Mesenchymal stem cell (in vitro differentiated cells and primary cell): ENCODE measurements at regions not wholly inside any gene's neighbourhood (a gene's known extent, or its start where the extent isn't known, plus 50 kb on each side); places are given as distances from the start of the nearest gene placed in this dataset.
A peak's percentile ranks its signal among the peaks of the same experiment; 100 is the strongest.

Experiments used
- DNase-seq: peaks from one replicate; pipeline ENCODE4 v3.0.0-alpha.2; 2013
- H2AFZ ChIP-seq: one replicate; pipeline ENCODE4 v1.6.1; 2013; ENCODE audit warnings: low read depth, mild to moderate bottlenecking, control low read depth, inconsistent platforms, low read length, moderate library complexity
- H2AK5ac ChIP-seq: 2 replicates; pipeline ENCODE4 v1.6.1; 2013; ENCODE audit warnings: low read length, moderate library complexity, mild to moderate bottlenecking, inconsistent platforms; ENCODE audit not compliant: severe bottlenecking
- H2BK120ac ChIP-seq: one replicate; pipeline ENCODE4 v1.6.1; 2013; ENCODE audit warnings: low read depth, mild to moderate bottlenecking, inconsistent platforms, low read length, moderate library complexity
- H2BK12ac ChIP-seq, 2 experiments: one replicate each; pipeline ENCODE4 v1.6.1; 2013; ENCODE audit warnings: inconsistent platforms in 2 of 2, low read length in 2 of 2, mild to moderate bottlenecking in 2 of 2, moderate library complexity in 2 of 2, control low read depth in 1 of 2
- H2BK15ac ChIP-seq: one replicate; pipeline ENCODE4 v1.6.1; 2013; ENCODE audit warnings: mild to moderate bottlenecking, low read depth, inconsistent platforms; ENCODE audit not compliant: poor library complexity, severe bottlenecking
- H2BK5ac ChIP-seq: 2 replicates; pipeline ENCODE4 v1.6.1; 2013; ENCODE audit warnings: low read depth, mild to moderate bottlenecking, low read length, control low read depth, inconsistent platforms; ENCODE audit not compliant: poor library complexity, severe bottlenecking
- H3K14ac ChIP-seq, 2 experiments: one replicate each; pipeline ENCODE4 v1.6.1; 2013; ENCODE audit warnings: inconsistent platforms in 2 of 2, low read length in 2 of 2, control low read depth in 1 of 2, mild to moderate bottlenecking in 1 of 2, moderate library complexity in 1 of 2
- H3K18ac ChIP-seq, 2 experiments: one replicate each; pipeline ENCODE4 v1.6.1; 2013; ENCODE audit warnings: inconsistent platforms in 2 of 2, low read length in 2 of 2, control low read depth in 1 of 2, low read depth in 1 of 2, mild to moderate bottlenecking in 1 of 2
- H3K23ac ChIP-seq, 2 experiments: one replicate each; pipeline ENCODE4 v1.6.1; 2013; ENCODE audit warnings: inconsistent platforms in 2 of 2, low read length in 2 of 2, mild to moderate bottlenecking in 2 of 2, moderate library complexity in 2 of 2, control low read depth in 1 of 2
- H3K27ac ChIP-seq: 2 replicates; pipeline ENCODE4 v1.5.1; 2013; ENCODE audit warnings: mild to moderate bottlenecking, moderate library complexity, low read length, control low read depth, inconsistent platforms; ENCODE audit not compliant: poor library complexity, severe bottlenecking
- H3K27me3 ChIP-seq, 2 experiments: 2 replicates each; pipeline versions ENCODE4 v1.6.1 to v1.7.0; 2013; ENCODE audit warnings: low read length in 2 of 2, mild to moderate bottlenecking in 2 of 2, moderate library complexity in 2 of 2, control low read depth in 1 of 2, inconsistent platforms in 1 of 2; ENCODE audit not compliant: control insufficient read depth in 1 of 2, insufficient read depth in 1 of 2
- H3K36me3 ChIP-seq, 2 experiments: 2 replicates each; pipeline versions ENCODE4 v1.6.1 to v1.7.0; 2013; ENCODE audit warnings: low read length in 2 of 2, control low read depth in 1 of 2, inconsistent platforms in 1 of 2, low read depth in 1 of 2, mild to moderate bottlenecking in 1 of 2; ENCODE audit not compliant: insufficient read depth in 2 of 2, control insufficient read depth in 1 of 2
- H3K4ac ChIP-seq, 2 experiments: one replicate each; pipeline ENCODE4 v1.6.1; 2013; ENCODE audit warnings: inconsistent platforms in 2 of 2, low read length in 2 of 2, mild to moderate bottlenecking in 2 of 2, moderate library complexity in 2 of 2, control low read depth in 1 of 2, low read depth in 1 of 2
- H3K4me1 ChIP-seq: 2 replicates; pipeline ENCODE4 v1.6.1; 2013; ENCODE audit warnings: low read depth, low read length, control low read depth; ENCODE audit not compliant: control insufficient read depth, insufficient read depth
- H3K4me2 ChIP-seq: 2 replicates; pipeline ENCODE4 v1.6.1; 2013; ENCODE audit warnings: low read length, mild to moderate bottlenecking, inconsistent platforms; ENCODE audit not compliant: poor library complexity, severe bottlenecking
- H3K4me3 ChIP-seq, 2 experiments: 2 replicates each; pipeline versions ENCODE4 v1.5.1 to v1.7.0; 2013; ENCODE audit warnings: low read length in 2 of 2, mild to moderate bottlenecking in 2 of 2, control low read depth in 1 of 2, low read depth in 1 of 2; ENCODE audit not compliant: insufficient read depth in 1 of 2
- H3K79me1 ChIP-seq: replicated peaks from 2 replicates; pipeline ENCODE4 v1.6.1; 2013; ENCODE audit warnings: mild to moderate bottlenecking, control low read depth, low read length, inconsistent platforms; ENCODE audit not compliant: poor library complexity, severe bottlenecking
- H3K9ac ChIP-seq: 2 replicates; pipeline ENCODE4 v1.7.0; 2013; ENCODE audit warnings: mild to moderate bottlenecking, low read length, moderate library complexity
- H3K9me3 ChIP-seq: 2 replicates; pipeline ENCODE4 v1.7.0; 2013; ENCODE audit warnings: mild to moderate bottlenecking, low read length; ENCODE audit not compliant: control insufficient read depth
- H4K8ac ChIP-seq: one replicate; pipeline ENCODE4 v1.6.1; 2013; ENCODE audit warnings: inconsistent platforms, mild to moderate bottlenecking, low read length, moderate library complexity
- H4K91ac ChIP-seq: one replicate; pipeline ENCODE4 v1.6.1; 2013; ENCODE audit warnings: mild to moderate bottlenecking, low read length, inconsistent platforms
- WGBS: methylation state at CpG from one replicate; pipeline ENCODE4 v1.1.7; 2013; ENCODE audit warnings: mixed read lengths; 5-methylcytosine and 5-hydroxymethylcytosine counted together

GRCh38 chr9:88680041-88680440 lies 145.1 kb downstream of the NXNL2 start:
- DNase-seq: no peak
- peak overlapping the region; percentile 26 to 31 for H3K18ac ChIP-seq
- H3K4me3 ChIP-seq: peak overlapping the region in 1 of 2 experiments; percentile 64
- peak overlapping the region in 1 of 2 experiments; percentile 88 for H3K14ac ChIP-seq
- H3K23ac ChIP-seq: no peak overlapping the region
- peak overlapping the region; percentile 82 for H3K9ac ChIP-seq
- H2BK120ac ChIP-seq: peak overlapping the region; percentile 22
- no peaks in the 10 kb centered on the region for H3K79me1 ChIP-seq
- H3K27ac ChIP-seq: no peak overlapping the region
- peak overlapping the region; percentile 10 to 19 for H3K4ac ChIP-seq
- 92% methylated on average over 5 of the region's 5 CpGs for WGBS
- H2AK5ac ChIP-seq: no peak overlapping the region
- peak overlapping the region; percentile 91 to 94 for H2BK12ac ChIP-seq
- peak overlapping the region; percentile 64 for H4K91ac ChIP-seq
- no peak overlapping the region for H2BK5ac ChIP-seq
- H4K8ac ChIP-seq: peak overlapping the region; percentile 66
- peaks cover 2% of the 10 kb centered on the region for H3K4me1 ChIP-seq
- H3K9me3 ChIP-seq: no peaks in the 10 kb centered on the region
- H2BK15ac ChIP-seq: peak overlapping the region; percentile 98
- H3K27me3 ChIP-seq: no peaks in the 10 kb centered on the region
- no peaks in the 10 kb centered on the region for H3K36me3 ChIP-seq
- peak overlapping the region; percentile 31 for H2AFZ ChIP-seq
- no peak overlapping the region for H3K4me2 ChIP-seq

- no peak overlapping the region for H2AFZ ChIP-seq
- no peaks in the 10 kb centered on the region for H3K36me3 ChIP-seq
- no peak overlapping the region for H2AK5ac ChIP-seq
- H3K4me1 ChIP-seq: peaks cover 2% of the 10 kb centered on the region
- H4K91ac ChIP-seq: peak overlapping the region; percentile 64
- H3K27me3 ChIP-seq: no peaks in the 10 kb centered on the region
- H3K18ac ChIP-seq: peak overlapping the region; percentile 26 to 31
- peak overlapping the region; percentile 82 for H3K9ac ChIP-seq
- peak overlapping the region; percentile 91 to 94 for H2BK12ac ChIP-seq
- no peak overlapping the region for H3K27ac ChIP-seq
- peak overlapping the region in 1 of 2 experiments; percentile 64 for H3K4me3 ChIP-seq
- H3K4ac ChIP-seq: peak overlapping the region; percentile 10 to 19
- no peak overlapping the region for H3K23ac ChIP-seq
- H2BK15ac ChIP-seq: peak overlapping the region; percentile 98
- no peak overlapping the region for H2BK120ac ChIP-seq
- peak overlapping the region in 1 of 2 experiments; percentile 88 for H3K14ac ChIP-seq
- DNase-seq: no peak
- no peaks in the 10 kb centered on the region for H3K9me3 ChIP-seq
- no peak overlapping the region for H2BK5ac ChIP-seq
- peak overlapping the region; percentile 66 for H4K8ac ChIP-seq
- no peaks in the 10 kb centered on the region for H3K79me1 ChIP-seq
- no peak overlapping the region for H3K4me2 ChIP-seq
- 89% methylated on average over 6 of the region's 8 CpGs for WGBS
Measured at GRCh38 chr9:88680505-88681160, 145.7 kb downstream of the NXNL2 start.

- H3K9ac ChIP-seq: no peak overlapping the region
- no peaks in the 10 kb centered on the region for H3K79me1 ChIP-seq
- peak overlapping the region; percentile 79 for H2BK12ac ChIP-seq
- no peaks in the 10 kb centered on the region for H3K9me3 ChIP-seq
- H3K14ac ChIP-seq: no peak overlapping the region
- H3K4me1 ChIP-seq: peaks cover 2% of the 10 kb centered on the region
- H3K23ac ChIP-seq: no peak overlapping the region
- H4K8ac ChIP-seq: peak overlapping the region; percentile 43
- H3K18ac ChIP-seq: peak overlapping the region; percentile 65 to 67
- no peak overlapping the region for H3K4me3 ChIP-seq
- no peak overlapping the region for H3K27ac ChIP-seq
- H3K27me3 ChIP-seq: no peaks in the 10 kb centered on the region
- no peak overlapping the region for H2BK15ac ChIP-seq
- no peak overlapping the region for H3K4me2 ChIP-seq
- no peak overlapping the region for H2AFZ ChIP-seq
- H2BK120ac ChIP-seq: no peak overlapping the region
- H2BK5ac ChIP-seq: no peak overlapping the region
- H4K91ac ChIP-seq: peak overlapping the region; percentile 72
- H3K36me3 ChIP-seq: no peaks in the 10 kb centered on the region
- peak overlapping the region; percentile 3 to 57 for H3K4ac ChIP-seq
- H2AK5ac ChIP-seq: no peak overlapping the region
- WGBS: 81% methylated on average over 8 of the region's 8 CpGs
- no peak for DNase-seq
Measured at GRCh38 chr9:88681434-88681833, 146.5 kb downstream of the NXNL2 start.

DNA sequence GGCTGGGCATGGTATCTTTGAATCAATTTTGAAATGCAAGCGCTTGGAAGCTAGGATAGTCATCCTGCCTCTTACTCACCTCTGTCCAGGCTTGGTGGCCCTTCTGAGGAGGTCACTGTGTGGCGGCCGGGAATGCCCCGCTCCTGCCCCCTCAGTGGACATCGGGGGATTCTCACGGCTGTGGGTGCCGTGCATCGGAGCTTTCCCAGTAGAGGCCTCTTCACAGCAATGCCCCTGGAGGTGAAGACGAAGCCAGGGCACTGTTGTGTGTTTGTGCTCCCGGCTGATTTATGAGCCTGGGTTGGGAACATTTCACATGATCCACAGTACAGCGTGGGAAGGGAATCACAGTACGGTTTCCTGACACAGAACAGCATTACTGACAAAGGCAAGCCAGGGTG lies 147.5 kb downstream of the NXNL2 start:
- H3K36me3 ChIP-seq: no peaks in the 10 kb centered on the region
- no peak overlapping the region for H2BK15ac ChIP-seq
- H3K18ac ChIP-seq: peak overlapping the region; percentile 87 to 97
- H3K4me1 ChIP-seq: peaks cover 2% of the 10 kb centered on the region
- no peak overlapping the region for H2AK5ac ChIP-seq
- peak overlapping the region; percentile 80 for H4K91ac ChIP-seq
- peak overlapping the region; percentile 57 to 73 for H3K4ac ChIP-seq
- 23% methylated on average over 12 of the region's 12 CpGs for WGBS
- H3K4me2 ChIP-seq: no peak overlapping the region
- peak; percentile 94 for DNase-seq
- no peaks in the 10 kb centered on the region for H3K27me3 ChIP-seq
- H2BK12ac ChIP-seq: peak overlapping the region; percentile 38 to 98
- no peak overlapping the region for H3K9ac ChIP-seq
- no peak overlapping the region for H2BK5ac ChIP-seq
- peak overlapping the region; percentile 62 for H2AFZ ChIP-seq
- H3K27ac ChIP-seq: no peak overlapping the region
- no peaks in the 10 kb centered on the region for H3K79me1 ChIP-seq
- peak overlapping the region in 1 of 2 experiments; percentile 87 for H3K14ac ChIP-seq
- H3K4me3 ChIP-seq: no peak overlapping the region
- no peaks in the 10 kb centered on the region for H3K9me3 ChIP-seq
- H2BK120ac ChIP-seq: peak overlapping the region; percentile 35
- H3K23ac ChIP-seq: no peak overlapping the region
- peak overlapping the region; percentile 88 for H4K8ac ChIP-seq
